ENCODE measurements at regions not wholly inside any gene's neighbourhood (a gene's known extent, or its start where the extent isn't known, plus 50 kb on each side); places are given as distances from the start of the nearest gene placed in this dataset.
"Not testable (repeated sequence)": the region's sequence is repeated elsewhere in the genome, so short reads cannot be mapped to it uniquely, and the experiment has no call there.

DNA sequence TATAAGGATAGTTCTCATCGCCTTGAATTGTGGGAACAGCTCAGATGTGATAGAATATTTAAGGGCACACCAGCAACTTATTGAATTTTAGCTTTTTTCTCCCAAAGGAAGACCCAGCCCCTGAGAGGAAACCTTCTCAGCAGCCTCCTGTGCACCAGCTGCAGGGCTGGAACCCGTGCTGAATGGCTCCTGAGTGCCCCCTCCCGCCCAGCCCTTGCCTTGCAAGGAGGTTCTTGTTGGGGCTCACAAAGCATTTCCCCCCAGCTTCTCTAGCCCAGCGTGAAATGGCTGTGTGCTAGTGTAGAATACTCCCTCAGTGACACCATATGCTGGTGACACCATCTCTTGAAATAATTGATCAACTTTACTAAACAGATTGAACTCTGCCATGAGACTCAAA lies 1227.4 kb downstream of the TMEM121 start:
- TF ChIP-seq POLR2A (IDR thresholded peaks at IDR 0.05) = not testable (repeated sequence)
- TF ChIP-seq, protein P1, sequence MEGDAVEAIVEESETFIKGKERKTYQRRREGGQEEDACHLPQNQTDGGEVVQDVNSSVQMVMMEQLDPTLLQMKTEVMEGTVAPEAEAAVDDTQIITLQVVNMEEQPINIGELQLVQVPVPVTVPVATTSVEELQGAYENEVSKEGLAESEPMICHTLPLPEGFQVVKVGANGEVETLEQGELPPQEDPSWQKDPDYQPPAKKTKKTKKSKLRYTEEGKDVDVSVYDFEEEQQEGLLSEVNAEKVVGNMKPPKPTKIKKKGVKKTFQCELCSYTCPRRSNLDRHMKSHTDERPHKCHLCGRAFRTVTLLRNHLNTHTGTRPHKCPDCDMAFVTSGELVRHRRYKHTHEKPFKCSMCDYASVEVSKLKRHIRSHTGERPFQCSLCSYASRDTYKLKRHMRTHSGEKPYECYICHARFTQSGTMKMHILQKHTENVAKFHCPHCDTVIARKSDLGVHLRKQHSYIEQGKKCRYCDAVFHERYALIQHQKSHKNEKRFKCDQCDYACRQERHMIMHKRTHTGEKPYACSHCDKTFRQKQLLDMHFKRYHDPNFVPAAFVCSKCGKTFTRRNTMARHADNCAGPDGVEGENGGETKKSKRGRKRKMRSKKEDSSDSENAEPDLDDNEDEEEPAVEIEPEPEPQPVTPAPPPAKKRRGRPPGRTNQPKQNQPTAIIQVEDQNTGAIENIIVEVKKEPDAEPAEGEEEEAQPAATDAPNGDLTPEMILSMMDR (IDR thresholded peaks at IDR 0.05) = not testable (repeated sequence)
